Neuron (in vitro differentiated cells): ENCODE measurements at regions not wholly inside any gene's neighbourhood (a gene's known extent, or its start where the extent isn't known, plus 50 kb on each side); places are given as distances from the start of the nearest gene placed in this dataset.

Experiments
- H2AFZ ChIP-seq: one replicate; pipeline ENCODE4 v1.6.1; 2013; ENCODE audit warnings: low read depth, mild to moderate bottlenecking, inconsistent platforms, low read length, moderate library complexity
- H3K27me3 ChIP-seq: one replicate; pipeline ENCODE4 v1.6.1; 2013; ENCODE audit warnings: low read length; ENCODE audit not compliant: insufficient read depth
- H3K36me3 ChIP-seq: one replicate; pipeline ENCODE4 v1.6.1; 2013; ENCODE audit warnings: low read length; ENCODE audit not compliant: insufficient read depth
- H3K4me1 ChIP-seq: one replicate; pipeline ENCODE4 v1.6.1; 2013; ENCODE audit warnings: low read length; ENCODE audit not compliant: insufficient read depth
- H3K4me3 ChIP-seq: 2 replicates; pipeline ENCODE4 v1.5.1; 2013; ENCODE audit warnings: mild to moderate bottlenecking, low read length, moderate library complexity
- H3K9me3 ChIP-seq: one replicate; pipeline ENCODE4 v1.6.1; 2013; ENCODE audit warnings: low read length

- Histone ChIP-seq H3K27me3 (peaks cover 37% of the 10 kb centered on the region), H3K4me3 (no peak overlapping the region)
Measured at GRCh38 chr20:63080411-63080810, 73.6 kb upstream of the BHLHE23 start.

DNA sequence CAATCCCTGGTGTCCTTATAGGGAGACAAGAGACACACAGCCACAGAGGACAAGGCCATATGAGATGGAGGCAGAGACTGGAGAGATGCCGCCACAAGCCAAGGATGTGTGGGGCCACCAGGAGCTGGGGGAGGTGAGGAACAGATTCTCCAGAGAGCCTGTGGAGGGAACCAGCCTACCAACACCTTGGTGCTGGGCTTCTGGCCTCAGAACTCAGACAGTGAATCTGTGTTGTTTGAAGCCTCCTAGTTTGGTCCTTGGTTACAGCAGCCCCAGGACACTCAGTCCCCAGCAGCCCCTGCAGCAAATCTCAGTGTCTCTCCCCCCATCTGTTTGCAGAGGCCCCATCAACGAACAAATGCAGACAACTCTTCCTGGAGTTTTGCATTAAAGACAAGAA is 73.2 kb upstream of the BHLHE23 start:
- Histone ChIP-seq H2AFZ (no peak overlapping the region), H3K4me3 (no peak overlapping the region), H3K4me1 (no peaks in the 10 kb centered on the region), H3K36me3 (no peaks in the 10 kb centered on the region), H3K9me3 (peaks cover 8% of the 10 kb centered on the region), H3K27me3 (peaks cover 37% of the 10 kb centered on the region)

More at GRCh38 chr20:63080411-63080810, 73.6 kb upstream of the BHLHE23 start:
- H3K9me3 ChIP-seq, result peaks cover 7% of the 10 kb centered on the region
- no peak overlapping the region for H2AFZ ChIP-seq
- no peaks in the 10 kb centered on the region for H3K4me1 ChIP-seq
- no peaks in the 10 kb centered on the region for H3K36me3 ChIP-seq

GRCh38 chr20:63077705-63078104 is 70.9 kb upstream of the BHLHE23 start:
- Histone ChIP-seq H3K9me3 (peaks cover 8% of the 10 kb centered on the region), H2AFZ (no peak overlapping the region), H3K27me3 (peaks cover 36% of the 10 kb centered on the region), H3K4me3 (no peak overlapping the region), H3K4me1 (peaks cover 2% of the 10 kb centered on the region), H3K36me3 (no peaks in the 10 kb centered on the region)

- peaks cover 39% of the 10 kb centered on the region for H3K27me3 ChIP-seq
- H3K4me3 ChIP-seq, result no peak overlapping the region
- H3K4me1 ChIP-seq, result peaks cover 4% of the 10 kb centered on the region
Measured at GRCh38 chr20:63076421-63076820, 69.7 kb upstream of the BHLHE23 start.

GRCh38 chr20:63074631-63075030 is 67.9 kb upstream of the BHLHE23 start:
- peaks cover 4% of the 10 kb centered on the region for H3K4me1 ChIP-seq
- peaks cover 46% of the 10 kb centered on the region for H3K27me3 ChIP-seq
- no peak overlapping the region for H3K4me3 ChIP-seq
- H3K36me3 ChIP-seq, result no peaks in the 10 kb centered on the region
- peaks cover 5% of the 10 kb centered on the region for H3K9me3 ChIP-seq
- H2AFZ ChIP-seq, result no peak overlapping the region

More at GRCh38 chr20:63076421-63076820, 69.7 kb upstream of the BHLHE23 start:
- Histone ChIP-seq H3K9me3 (peaks cover 5% of the 10 kb centered on the region), H2AFZ (no peak overlapping the region), H3K36me3 (no peaks in the 10 kb centered on the region)

DNA sequence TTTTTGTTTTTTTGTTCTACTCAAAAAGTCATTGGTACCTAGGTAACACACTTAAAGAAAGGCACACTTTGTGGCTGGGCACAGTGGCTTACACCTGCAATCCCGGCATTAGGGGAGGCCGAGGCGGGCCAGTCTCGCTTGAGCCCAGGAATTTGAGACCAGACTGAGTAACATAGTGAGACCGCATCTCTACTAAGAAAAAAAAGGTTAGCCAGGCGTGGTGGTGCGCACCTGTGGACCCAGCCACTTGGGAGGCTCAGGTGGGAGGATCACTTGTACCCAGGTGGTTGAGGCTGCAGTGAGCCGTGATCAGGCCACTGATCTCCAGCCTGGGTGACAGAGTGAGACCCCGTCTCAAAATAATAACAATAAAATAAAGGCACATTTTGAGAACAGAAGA is 67.4 kb upstream of the BHLHE23 start:
- Histone ChIP-seq H3K9me3 (peaks cover 5% of the 10 kb centered on the region), H3K4me1 (peaks cover 4% of the 10 kb centered on the region)

GRCh38 chr20:63073738-63074065 is 66.9 kb upstream of the BHLHE23 start:
- peaks cover 5% of the 10 kb centered on the region for H3K9me3 ChIP-seq
- H2AFZ ChIP-seq, result no peak overlapping the region
- no peak overlapping the region for H3K4me3 ChIP-seq
- peaks cover 54% of the 10 kb centered on the region for H3K27me3 ChIP-seq
- no peaks in the 10 kb centered on the region for H3K36me3 ChIP-seq
- H3K4me1 ChIP-seq, result peaks cover 4% of the 10 kb centered on the region

More for the DNA sequence above, 67.4 kb upstream of the BHLHE23 start:
- H3K4me3 ChIP-seq, result no peak overlapping the region
- H2AFZ ChIP-seq, result no peak overlapping the region
- H3K27me3 ChIP-seq, result peaks cover 50% of the 10 kb centered on the region
- H3K36me3 ChIP-seq, result no peaks in the 10 kb centered on the region

DNA sequence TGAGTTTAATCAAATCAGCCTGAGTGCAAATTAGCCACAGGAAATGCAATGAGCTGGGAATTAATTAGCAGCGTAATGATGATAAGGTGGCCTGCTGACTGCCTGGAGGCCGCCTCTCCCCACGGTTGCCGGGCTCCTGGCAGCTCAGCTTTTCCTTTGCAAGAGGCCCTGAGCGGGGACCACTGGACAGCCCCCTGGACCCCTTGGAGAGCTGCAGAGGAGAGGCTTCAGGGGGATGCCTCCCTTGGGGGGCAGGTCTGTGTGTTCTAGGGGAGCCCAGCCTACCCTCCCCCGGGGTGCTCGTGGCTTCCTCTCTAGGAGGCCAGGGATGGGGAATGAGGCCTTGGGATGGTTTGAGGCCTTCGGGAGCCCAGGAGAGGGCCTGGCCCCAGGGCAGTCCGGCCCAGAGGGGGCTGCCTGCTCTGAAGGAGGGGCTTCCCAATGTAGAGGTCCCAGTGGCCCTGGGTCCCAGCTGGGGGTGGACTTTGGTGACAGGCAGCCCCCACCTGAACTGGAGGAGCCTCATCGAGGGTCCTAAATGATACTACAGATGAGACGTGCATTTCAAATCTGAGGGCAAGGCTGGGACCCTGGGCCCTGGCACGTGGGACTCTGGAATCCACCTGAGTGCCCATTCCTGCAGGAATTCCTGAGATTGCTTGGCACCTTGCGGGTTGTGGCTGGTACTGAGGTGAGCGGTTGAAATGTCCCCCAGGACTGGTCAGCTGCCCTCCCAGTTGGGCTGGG is 66.4 kb upstream of the BHLHE23 start:
- Histone ChIP-seq H3K4me1 (peaks cover 4% of the 10 kb centered on the region), H3K4me3 (no peak overlapping the region), H2AFZ (no peak overlapping the region), H3K9me3 (peaks cover 5% of the 10 kb centered on the region), H3K36me3 (no peaks in the 10 kb centered on the region), H3K27me3 (peaks cover 56% of the 10 kb centered on the region)

- no peak overlapping the region for H3K4me3 ChIP-seq
- H3K27me3 ChIP-seq, result peaks cover 61% of the 10 kb centered on the region
- H3K4me1 ChIP-seq, result peaks cover 4% of the 10 kb centered on the region
- no peak overlapping the region for H2AFZ ChIP-seq
- peaks cover 5% of the 10 kb centered on the region for H3K9me3 ChIP-seq
- H3K36me3 ChIP-seq, result no peaks in the 10 kb centered on the region
Measured at GRCh38 chr20:63072231-63072791, 65.5 kb upstream of the BHLHE23 start.

DNA sequence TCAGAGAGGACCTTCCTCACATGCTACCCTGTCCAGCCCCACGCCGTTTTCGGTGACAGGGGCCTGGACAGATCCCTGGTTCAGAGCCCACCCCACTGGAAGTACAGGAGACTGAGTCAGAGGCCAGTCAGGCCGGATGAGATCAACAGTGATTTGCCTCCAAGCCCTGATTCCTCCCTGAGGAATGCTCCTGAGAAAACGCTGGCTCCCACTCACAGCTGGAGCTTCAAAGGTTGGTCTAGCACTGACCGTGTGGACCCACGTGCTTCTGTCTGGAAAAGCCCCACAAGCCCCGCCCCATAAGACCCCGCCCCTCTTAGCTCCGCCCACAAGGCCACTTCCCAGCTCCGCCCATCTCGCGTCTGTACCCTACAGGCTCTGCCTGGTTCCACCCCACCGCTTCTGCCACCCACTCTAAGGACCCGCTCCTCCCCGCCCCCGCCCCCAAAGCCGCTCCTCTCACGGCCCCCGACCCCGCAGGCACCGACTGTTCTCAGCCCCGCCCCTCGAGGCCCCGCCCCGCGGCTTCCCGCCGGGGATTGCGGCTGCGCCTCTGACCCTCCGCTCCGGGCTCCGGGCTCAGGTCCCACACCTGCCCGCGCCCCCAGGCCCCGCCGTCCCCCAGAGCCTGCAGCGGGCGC is 64.9 kb upstream of the BHLHE23 start:
- Histone ChIP-seq H3K4me1 (peaks cover 4% of the 10 kb centered on the region), H3K4me3 (no peak overlapping the region), H3K9me3 (peaks cover 5% of the 10 kb centered on the region), H3K36me3 (no peaks in the 10 kb centered on the region), H3K27me3 (peaks cover 67% of the 10 kb centered on the region), H2AFZ (no peak overlapping the region)

GRCh38 chr20:63070771-63071540 is 64.2 kb upstream of the BHLHE23 start:
- Histone ChIP-seq H3K4me3 (no peak overlapping the region), H2AFZ (no peak overlapping the region), H3K9me3 (peaks cover 2% of the 10 kb centered on the region), H3K4me1 (peaks cover 4% of the 10 kb centered on the region), H3K36me3 (no peaks in the 10 kb centered on the region), H3K27me3 (peaks cover 71% of the 10 kb centered on the region)

DNA sequence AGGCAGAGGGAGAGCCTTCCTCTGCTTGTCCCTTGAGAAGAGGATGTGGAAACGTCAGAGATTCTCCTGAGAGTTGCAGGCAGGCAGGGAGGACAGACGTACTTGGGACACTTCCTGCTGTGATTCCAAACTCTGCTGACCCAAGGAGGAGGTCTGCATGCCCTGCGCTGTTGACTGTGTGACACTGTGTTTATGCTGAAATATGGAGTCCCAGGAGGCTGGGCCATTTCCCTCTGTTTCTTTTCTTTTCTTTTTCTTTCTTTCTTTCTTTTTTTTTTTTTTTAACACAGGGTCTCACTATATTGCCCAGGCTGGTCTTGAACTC is 63.5 kb upstream of the BHLHE23 start:
- no peak overlapping the region for H3K4me3 ChIP-seq
- H3K4me1 ChIP-seq, result peaks cover 4% of the 10 kb centered on the region
- no peaks in the 10 kb centered on the region for H3K9me3 ChIP-seq
- peaks cover 69% of the 10 kb centered on the region for H3K27me3 ChIP-seq
- no peaks in the 10 kb centered on the region for H3K36me3 ChIP-seq
- no peak overlapping the region for H2AFZ ChIP-seq
